ENCODE measurements at regions not wholly inside any gene's neighbourhood (a gene's known extent, or its start where the extent isn't known, plus 50 kb on each side); places are given as distances from the start of the nearest gene placed in this dataset.

- DNase-seq (ENCODE audit: low read depth, low spot score) = no peak
- H3K4me3 ChIP-seq (ENCODE audit: low read depth, low read length) = no peak overlapping the region
- TF ChIP-seq CTCF (IDR thresholded peaks at IDR 0.05; ENCODE audit: low read depth, low read length) = no peak
- in situ Hi-C loops (cut with HindIII; ENCODE audit: low sequenced_read_pairs) = no loop called here
These were observed 854.0 kb upstream of the LRRTM1 start for GRCh38 chr2:81158505-81158904.

- H3K4me3 ChIP-seq (ENCODE audit: low read depth, low read length) = no peak overlapping the region
- DNase-seq (ENCODE audit: low read depth, low spot score) = no peak
- TF ChIP-seq CTCF (IDR thresholded peaks at IDR 0.05; ENCODE audit: low read depth, low read length) = no peak
- in situ Hi-C loops (cut with HindIII; ENCODE audit: low sequenced_read_pairs) = no loop called here
These were observed 843.8 kb upstream of the LRRTM1 start for GRCh38 chr2:81148323-81148722.

- no peak overlapping the region for H3K4me3 ChIP-seq (ENCODE audit: low read depth, low read length)
- no peak for DNase-seq (ENCODE audit: low read depth, low spot score)
- no peak for TF ChIP-seq CTCF (IDR thresholded peaks at IDR 0.05; ENCODE audit: low read depth, low read length)
- in situ Hi-C loops (cut with HindIII; ENCODE audit: low sequenced_read_pairs) = no loop called here
These were observed 831.7 kb upstream of the LRRTM1 start for GRCh38 chr2:81136296-81136695.

DNA sequence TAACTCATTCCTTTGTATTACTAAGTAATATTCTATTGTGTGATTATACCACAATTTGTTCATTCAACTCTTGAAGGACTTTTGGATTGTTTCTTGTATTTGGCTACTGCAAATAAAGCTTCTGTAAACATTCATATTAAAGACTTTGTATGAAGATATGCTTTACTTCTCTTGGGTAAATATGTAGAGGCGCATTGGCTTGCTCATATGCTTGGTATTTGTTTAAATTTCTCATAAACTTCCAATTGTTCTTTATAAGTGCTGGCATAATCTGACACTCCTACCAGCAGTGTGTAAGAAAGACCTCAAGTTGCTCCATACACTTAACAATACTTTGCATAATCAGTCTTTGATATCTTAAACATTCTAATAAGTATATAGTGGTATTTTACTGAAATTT, 792.8 kb upstream of the LRRTM1 start:
- in situ Hi-C loops (cut with HindIII; ENCODE audit: low sequenced_read_pairs) = no loop called here
- no peak overlapping the region for H3K4me3 ChIP-seq (ENCODE audit: low read depth, low read length)
- TF ChIP-seq CTCF (IDR thresholded peaks at IDR 0.05; ENCODE audit: low read depth, low read length) = no peak

DNA sequence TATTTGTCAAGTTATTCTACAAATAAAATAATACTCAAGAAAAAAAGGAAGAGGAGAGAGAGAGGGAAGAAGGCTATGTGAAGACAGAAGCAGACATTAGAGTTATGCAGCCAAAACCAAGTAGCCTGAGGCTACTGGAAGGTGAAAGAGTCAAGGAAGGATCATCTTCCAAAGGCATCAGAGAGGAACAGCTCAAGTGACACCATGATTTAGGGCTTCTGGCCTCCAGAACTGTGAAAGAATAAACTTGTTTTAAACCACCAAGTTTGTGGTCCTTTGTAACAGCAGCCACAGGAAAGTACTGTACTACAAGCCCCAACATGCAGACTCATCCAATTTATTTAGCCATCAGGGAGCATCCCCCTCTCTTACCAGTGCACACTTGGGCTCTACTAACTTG, 788.5 kb upstream of the LRRTM1 start:
- in situ Hi-C loops (cut with HindIII; ENCODE audit: low sequenced_read_pairs) = no loop called here
- no peak for TF ChIP-seq CTCF (IDR thresholded peaks at IDR 0.05; ENCODE audit: low read depth, low read length)
- no peak overlapping the region for H3K4me3 ChIP-seq (ENCODE audit: low read depth, low read length)
- DNase-seq (ENCODE audit: low read depth, low spot score) = no peak

More for the DNA sequence above, 792.8 kb upstream of the LRRTM1 start:
- no peak for DNase-seq (ENCODE audit: low read depth, low spot score)

DNA sequence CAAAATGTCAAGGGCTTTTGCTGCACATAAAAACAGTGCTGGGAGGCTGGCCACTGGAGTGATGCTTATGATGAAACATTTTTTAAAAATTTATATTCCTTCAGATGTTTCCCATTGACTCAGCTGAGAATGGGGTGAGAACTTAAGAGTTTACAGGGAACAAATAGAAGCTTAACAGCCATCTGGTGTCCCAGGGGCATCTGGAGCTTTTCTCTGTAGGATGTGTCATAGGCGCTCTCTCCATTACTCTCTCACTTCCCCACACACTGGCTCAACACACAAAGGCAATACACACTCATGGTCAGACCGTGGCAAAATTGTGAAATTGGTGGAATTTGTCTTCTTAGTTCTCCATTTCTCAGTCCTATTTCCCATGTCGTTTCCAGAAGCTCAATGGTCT, 783.1 kb upstream of the LRRTM1 start:
- no peak overlapping the region for H3K4me3 ChIP-seq (ENCODE audit: low read depth, low read length)
- no peak for DNase-seq (ENCODE audit: low read depth, low spot score)
- TF ChIP-seq CTCF (IDR thresholded peaks at IDR 0.05; ENCODE audit: low read depth, low read length) = no peak
- in situ Hi-C loops (cut with HindIII; ENCODE audit: low sequenced_read_pairs) = no loop called here

DNA sequence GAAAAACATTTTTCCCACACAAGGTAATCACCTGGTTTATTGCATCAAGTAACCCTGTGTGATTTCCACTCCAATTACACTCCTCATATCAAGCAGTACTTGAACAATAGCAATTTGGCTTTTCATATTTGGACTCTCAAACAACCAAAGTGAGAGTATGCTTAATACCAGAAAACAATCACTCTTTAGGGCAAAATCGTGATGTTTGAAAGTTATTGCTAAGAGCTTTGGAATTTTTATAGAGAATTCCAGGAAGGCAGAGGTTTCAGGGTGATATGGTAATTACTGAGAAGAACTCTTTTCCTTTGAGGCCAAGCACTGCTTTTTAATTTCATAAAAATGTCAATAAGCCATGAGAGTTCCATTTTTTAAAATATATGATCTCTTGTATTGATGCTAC, 779.5 kb upstream of the LRRTM1 start:
- TF ChIP-seq CTCF (IDR thresholded peaks at IDR 0.05; ENCODE audit: low read depth, low read length) = no peak
- in situ Hi-C loops (cut with HindIII; ENCODE audit: low sequenced_read_pairs) = no loop called here
- no peak overlapping the region for H3K4me3 ChIP-seq (ENCODE audit: low read depth, low read length)

More for the DNA sequence above, 779.5 kb upstream of the LRRTM1 start:
- DNase-seq (ENCODE audit: low read depth, low spot score) = no peak

Data from astrocyte of the spinal cord (primary cell).